CD4-positive, CD25-positive, alpha-beta regulatory T cell (primary cell): ENCODE measurements at regions not wholly inside any gene's neighbourhood (a gene's known extent, or its start where the extent isn't known, plus 50 kb on each side); places are given as distances from the start of the nearest gene placed in this dataset.

Source experiments
- ATAC-seq, 2 donors: fragments of 150-1000 bp; cut with Tn5 transposase; one replicate each; pipeline ENCODE4 v1.10.0; 2021; ENCODE audit warnings: low read depth in 2 of 2, moderate number of reproducible peaks in 2 of 2, moderate library complexity in 1 of 2
- DNase-seq, 3 donors: peaks; one replicate each; pipeline versions ENCODE4 v3.0.0 to v3.0.0-alpha.2; 2012 to 2022; ENCODE audit warnings: mixed read lengths in 1 of 3
- H3K27ac ChIP-seq: one replicate; pipeline ENCODE4 v1.7.0; 2013; ENCODE audit warnings: mild to moderate bottlenecking, low read length; ENCODE audit not compliant: insufficient read depth, poor library complexity, severe bottlenecking
- H3K27me3 ChIP-seq: one replicate; pipeline ENCODE4 v1.7.0; 2013; ENCODE audit warnings: low read length; ENCODE audit not compliant: control insufficient read depth, insufficient read depth
- H3K36me3 ChIP-seq: one replicate; pipeline ENCODE4 v1.7.0; 2013; ENCODE audit warnings: mild to moderate bottlenecking, low read length, moderate library complexity; ENCODE audit not compliant: control insufficient read depth, insufficient read depth
- H3K4me1 ChIP-seq: 2 replicates; pipeline ENCODE4 v1.7.0; 2013; ENCODE audit warnings: mild to moderate bottlenecking, low read length; ENCODE audit not compliant: insufficient read depth, control insufficient read depth, poor library complexity, severe bottlenecking
- H3K4me3 ChIP-seq: one replicate; pipeline ENCODE4 v1.7.0; 2013; ENCODE audit warnings: low read depth, mild to moderate bottlenecking, low read length, moderate library complexity
- H3K9me3 ChIP-seq, 2 experiments: 1 replicate in 1 of 2; 2 replicates in 1 of 2; pipeline ENCODE4 v1.7.0; 2013; ENCODE audit warnings: low read length in 2 of 2, mild to moderate bottlenecking in 1 of 2, moderate library complexity in 1 of 2; ENCODE audit not compliant: control insufficient read depth in 2 of 2
- H3K27ac Mint-ChIP-seq, 3 donors: one replicate each; pipeline ENCODE4 v1.8.0; 2020 to 2022; ENCODE audit warnings: mild to moderate bottlenecking in 3 of 3, mixed read lengths in 3 of 3, moderate library complexity in 2 of 3
- H3K27me3 Mint-ChIP-seq: one replicate; pipeline ENCODE4 v1.8.0; 2022; ENCODE audit warnings: mild to moderate bottlenecking, mixed read lengths
- H3K36me3 Mint-ChIP-seq: one replicate; pipeline ENCODE4 v1.8.0; 2020; ENCODE audit warnings: mixed read lengths
- H3K4me1 Mint-ChIP-seq, 4 donors: one replicate each; pipeline ENCODE4 v1.8.0; 2020 to 2022; ENCODE audit warnings: mixed read lengths in 4 of 4, mild to moderate bottlenecking in 1 of 4
- H3K4me3 Mint-ChIP-seq, 4 donors: one replicate each; pipeline ENCODE4 v1.8.0; 2020 to 2022; ENCODE audit warnings: mild to moderate bottlenecking in 4 of 4, mixed read lengths in 4 of 4, moderate library complexity in 3 of 4
- H3K9me3 Mint-ChIP-seq, 7 donors: one replicate each; pipeline ENCODE4 v1.8.0; 2020 to 2022; ENCODE audit warnings: mixed read lengths in 7 of 7, mild to moderate bottlenecking in 3 of 7, moderate library complexity in 2 of 7

GRCh38 chr15:72935521-72935920 lies 116.7 kb upstream of the NEO1 start:
- no peak for ATAC-seq
- no peaks in the 10 kb centered on the region for H3K4me1 ChIP-seq
- H3K4me3 ChIP-seq, result no peak overlapping the region
- Mint-ChIP-seq H3K27ac (no peak overlapping the region), H3K4me1 (no peaks in the 10 kb centered on the region), H3K27me3 (peaks cover 24% of the 10 kb centered on the region), H3K4me3 (no peak overlapping the region), H3K9me3 (peaks cover 0 to 3% (median 0%) of the 10 kb centered on the region in 7 donors), H3K36me3 (no peaks in the 10 kb centered on the region)
- peaks cover 5% of the 10 kb centered on the region for H3K27me3 ChIP-seq
- DNase-seq, result no peak
- no peaks in the 10 kb centered on the region for H3K36me3 ChIP-seq
- H3K27ac ChIP-seq, result no peak overlapping the region
- no peaks in the 10 kb centered on the region for H3K9me3 ChIP-seq

- H3K4me3 ChIP-seq, result no peak overlapping the region
- no peaks in the 10 kb centered on the region for H3K9me3 ChIP-seq
- DNase-seq (no peak), ATAC-seq (no peak)
- no peak overlapping the region for H3K27ac ChIP-seq
- H3K27me3 ChIP-seq, result peaks cover 5% of the 10 kb centered on the region
- Mint-ChIP-seq H3K36me3 (no peaks in the 10 kb centered on the region), H3K4me1 (no peaks in the 10 kb centered on the region), H3K27ac (no peak overlapping the region), H3K4me3 (no peak overlapping the region), H3K9me3 (peaks cover 0 to 5% (median 0%) of the 10 kb centered on the region in 7 donors), H3K27me3 (peaks cover 30% of the 10 kb centered on the region)
- no peaks in the 10 kb centered on the region for H3K4me1 ChIP-seq
- H3K36me3 ChIP-seq, result no peaks in the 10 kb centered on the region
Observed at GRCh38 chr15:72934921-72935320, 117.3 kb upstream of the NEO1 start.

GRCh38 chr15:72933976-72934375 lies 118.3 kb upstream of the NEO1 start:
- Mint-ChIP-seq H3K36me3 (no peaks in the 10 kb centered on the region), H3K4me1 (no peaks in the 10 kb centered on the region), H3K9me3 (peaks cover 0 to 5% (median 0%) of the 10 kb centered on the region in 7 donors), H3K27ac (no peak overlapping the region), H3K27me3 (peaks cover 39% of the 10 kb centered on the region), H3K4me3 (no peak overlapping the region)
- Histone ChIP-seq H3K4me3 (no peak overlapping the region), H3K9me3 (no peaks in the 10 kb centered on the region), H3K36me3 (no peaks in the 10 kb centered on the region), H3K27ac (no peak overlapping the region), H3K27me3 (peaks cover 6% of the 10 kb centered on the region), H3K4me1 (no peaks in the 10 kb centered on the region)
- ATAC-seq (no peak), DNase-seq (no peak)

- peaks cover 0 to 5% (median 0%) of the 10 kb centered on the region in 4 donors for H3K4me1 Mint-ChIP-seq
- H3K36me3 ChIP-seq, result no peaks in the 10 kb centered on the region
- H3K36me3 Mint-ChIP-seq, result no peaks in the 10 kb centered on the region
Observed at GRCh38 chr15:72932472-72932871, 119.8 kb upstream of the NEO1 start.

GRCh38 chr15:72927451-72927850 lies 124.8 kb upstream of the NEO1 start:
- no peaks in the 10 kb centered on the region for H3K4me1 ChIP-seq
- ATAC-seq (no peak), DNase-seq (no peak)
- H3K27ac ChIP-seq, result no peak overlapping the region
- Mint-ChIP-seq H3K9me3 (peaks cover 0 to 3% (median 0%) of the 10 kb centered on the region in 7 donors), H3K27me3 (peaks cover 47% of the 10 kb centered on the region), H3K4me1 (peaks cover 0 to 5% (median under 1%) of the 10 kb centered on the region in 4 donors), H3K4me3 (no peak overlapping the region), H3K36me3 (no peaks in the 10 kb centered on the region), H3K27ac (no peak overlapping the region)
- peak overlapping the region; percentile 26 for H3K4me3 ChIP-seq
- no peaks in the 10 kb centered on the region for H3K9me3 ChIP-seq
- no peaks in the 10 kb centered on the region for H3K36me3 ChIP-seq
- H3K27me3 ChIP-seq, result peaks cover 15% of the 10 kb centered on the region

More at GRCh38 chr15:72932472-72932871, 119.8 kb upstream of the NEO1 start:
- Mint-ChIP-seq H3K27ac (no peak overlapping the region), H3K27me3 (peaks cover 51% of the 10 kb centered on the region), H3K4me3 (no peak overlapping the region), H3K9me3 (peaks cover 0 to 5% (median 0%) of the 10 kb centered on the region in 7 donors)
- Histone ChIP-seq H3K27ac (no peak overlapping the region), H3K27me3 (peaks cover 9% of the 10 kb centered on the region), H3K4me3 (no peak overlapping the region), H3K4me1 (no peaks in the 10 kb centered on the region), H3K9me3 (no peaks in the 10 kb centered on the region)
- DNase-seq (no peak), ATAC-seq (no peak)

GRCh38 chr15:72925661-72926060 lies 126.6 kb upstream of the NEO1 start:
- Mint-ChIP-seq H3K9me3 (peaks cover 0 to 3% (median 0%) of the 10 kb centered on the region in 7 donors), H3K27ac (no peak overlapping the region), H3K4me1 (peaks cover 0 to 5% (median under 1%) of the 10 kb centered on the region in 4 donors), H3K36me3 (no peaks in the 10 kb centered on the region), H3K27me3 (peaks cover 55% of the 10 kb centered on the region), H3K4me3 (no peak overlapping the region)
- Histone ChIP-seq H3K9me3 (no peaks in the 10 kb centered on the region), H3K27ac (no peak overlapping the region), H3K4me3 (no peak overlapping the region), H3K36me3 (no peaks in the 10 kb centered on the region), H3K4me1 (no peaks in the 10 kb centered on the region), H3K27me3 (peaks cover 15% of the 10 kb centered on the region)
- ATAC-seq (no peak), DNase-seq (no peak)

- H3K4me1 Mint-ChIP-seq, result peaks cover 0 to 2% (median under 1%) of the 10 kb centered on the region in 4 donors
- no peak overlapping the region for H3K27ac Mint-ChIP-seq
- peaks cover 10% of the 10 kb centered on the region for H3K27me3 ChIP-seq
Observed at GRCh38 chr15:72923289-72923688, 129.0 kb upstream of the NEO1 start.

GRCh38 chr15:72920551-72920950 lies 131.7 kb upstream of the NEO1 start:
- H3K9me3 ChIP-seq, result no peaks in the 10 kb centered on the region
- Mint-ChIP-seq H3K27ac (no peak overlapping the region), H3K27me3 (peaks cover 17% of the 10 kb centered on the region), H3K9me3 (no peaks in the 10 kb centered on the region), H3K36me3 (no peaks in the 10 kb centered on the region), H3K4me3 (no peak overlapping the region), H3K4me1 (no peaks in the 10 kb centered on the region)
- no peaks in the 10 kb centered on the region for H3K36me3 ChIP-seq
- H3K27me3 ChIP-seq, result peaks cover 5% of the 10 kb centered on the region
- H3K4me1 ChIP-seq, result no peaks in the 10 kb centered on the region
- no peak overlapping the region for H3K27ac ChIP-seq
- no peak overlapping the region for H3K4me3 ChIP-seq
- no peak for DNase-seq
- ATAC-seq, result no peak

More at GRCh38 chr15:72923289-72923688, 129.0 kb upstream of the NEO1 start:
- Mint-ChIP-seq H3K9me3 (no peaks in the 10 kb centered on the region), H3K36me3 (no peaks in the 10 kb centered on the region), H3K27me3 (peaks cover 35% of the 10 kb centered on the region), H3K4me3 (no peak overlapping the region)
- Histone ChIP-seq H3K9me3 (no peaks in the 10 kb centered on the region), H3K4me1 (no peaks in the 10 kb centered on the region), H3K27ac (no peak overlapping the region), H3K4me3 (no peak overlapping the region), H3K36me3 (no peaks in the 10 kb centered on the region)
- ATAC-seq, result no peak
- no peak for DNase-seq
